ENCODE measurements at regions not wholly inside any gene's neighbourhood (a gene's known extent, or its start where the extent isn't known, plus 50 kb on each side); places are given as distances from the start of the nearest gene placed in this dataset.
A peak's percentile ranks its signal among the peaks of the same experiment; 100 is the strongest.

GRCh38 chr13:50144246-50145160, 129.3 kb downstream of the KCNRG start:
- Mint-ChIP-seq H3K27me3 (ENCODE audit: low read depth) (peaks cover 65% of the 10 kb centered on the region), H3K27ac (no peak overlapping the region), H3K36me3 (ENCODE audit: low read depth) (no peaks in the 10 kb centered on the region), H3K4me1 (ENCODE audit: low read depth) (peaks cover 8% of the 10 kb centered on the region), H3K4me3 (no peak overlapping the region), H3K9me3 (no peaks in the 10 kb centered on the region)
- no peak for DNase-seq (ENCODE audit: low spot score)

GRCh38 chr13:50149214-50149613, 134.0 kb downstream of the KCNRG start:
- H3K4me3 Mint-ChIP-seq: no peak overlapping the region
- H3K4me1 Mint-ChIP-seq (ENCODE audit: low read depth): peaks cover 2% of the 10 kb centered on the region
- no peaks in the 10 kb centered on the region for H3K9me3 Mint-ChIP-seq
- H3K36me3 Mint-ChIP-seq (ENCODE audit: low read depth): no peaks in the 10 kb centered on the region
- no peak overlapping the region for H3K27ac Mint-ChIP-seq
- H3K27me3 Mint-ChIP-seq (ENCODE audit: low read depth): peaks cover 68% of the 10 kb centered on the region
- DNase-seq (ENCODE audit: low spot score): no peak

GRCh38 chr13:50149932-50150331, 134.7 kb downstream of the KCNRG start:
- Mint-ChIP-seq H3K27me3 (ENCODE audit: low read depth) (peaks cover 70% of the 10 kb centered on the region), H3K4me3 (no peak overlapping the region), H3K4me1 (ENCODE audit: low read depth) (peaks cover 2% of the 10 kb centered on the region), H3K9me3 (no peaks in the 10 kb centered on the region), H3K27ac (no peak overlapping the region), H3K36me3 (ENCODE audit: low read depth) (no peaks in the 10 kb centered on the region)
- DNase-seq (ENCODE audit: low spot score): no peak

- H3K27me3 Mint-ChIP-seq (ENCODE audit: low read depth): peaks cover 76% of the 10 kb centered on the region
- no peak overlapping the region for H3K27ac Mint-ChIP-seq
Observed at GRCh38 chr13:50152224-50152623, 137.0 kb downstream of the KCNRG start.

GRCh38 chr13:50152655-50153309, 137.5 kb downstream of the KCNRG start:
- Mint-ChIP-seq H3K4me3 (peak overlapping the region; percentile 29), H3K9me3 (no peaks in the 10 kb centered on the region), H3K27ac (no peak overlapping the region), H3K27me3 (ENCODE audit: low read depth) (peaks cover 73% of the 10 kb centered on the region), H3K4me1 (ENCODE audit: low read depth) (peaks cover 2% of the 10 kb centered on the region), H3K36me3 (ENCODE audit: low read depth) (no peaks in the 10 kb centered on the region)
- no peak for DNase-seq (ENCODE audit: low spot score)

More at GRCh38 chr13:50152224-50152623, 137.0 kb downstream of the KCNRG start:
- DNase-seq (ENCODE audit: low spot score): no peak
- Mint-ChIP-seq H3K4me3 (peak overlapping the region; percentile 29), H3K36me3 (ENCODE audit: low read depth) (no peaks in the 10 kb centered on the region), H3K4me1 (ENCODE audit: low read depth) (peaks cover 2% of the 10 kb centered on the region), H3K9me3 (no peaks in the 10 kb centered on the region)

- Mint-ChIP-seq H3K27me3 (ENCODE audit: low read depth) (peaks cover 70% of the 10 kb centered on the region), H3K9me3 (no peaks in the 10 kb centered on the region), H3K4me3 (no peak overlapping the region), H3K4me1 (ENCODE audit: low read depth) (peaks cover 2% of the 10 kb centered on the region), H3K27ac (no peak overlapping the region), H3K36me3 (ENCODE audit: low read depth) (no peaks in the 10 kb centered on the region)
- no peak for DNase-seq (ENCODE audit: low spot score)
Observed at GRCh38 chr13:50153401-50153800, 138.2 kb downstream of the KCNRG start.

GRCh38 chr13:50153876-50154275, 138.6 kb downstream of the KCNRG start:
- Mint-ChIP-seq H3K9me3 (no peaks in the 10 kb centered on the region), H3K36me3 (ENCODE audit: low read depth) (no peaks in the 10 kb centered on the region), H3K27me3 (ENCODE audit: low read depth) (peaks cover 68% of the 10 kb centered on the region), H3K4me3 (no peak overlapping the region), H3K4me1 (ENCODE audit: low read depth) (peaks cover 2% of the 10 kb centered on the region), H3K27ac (no peak overlapping the region)
- no peak for DNase-seq (ENCODE audit: low spot score)

GRCh38 chr13:50154697-50155096, 139.5 kb downstream of the KCNRG start:
- no peak for DNase-seq (ENCODE audit: low spot score)
- Mint-ChIP-seq H3K4me1 (ENCODE audit: low read depth) (peaks cover 2% of the 10 kb centered on the region), H3K4me3 (no peak overlapping the region), H3K27ac (no peak overlapping the region), H3K9me3 (no peaks in the 10 kb centered on the region), H3K27me3 (ENCODE audit: low read depth) (peaks cover 68% of the 10 kb centered on the region), H3K36me3 (ENCODE audit: low read depth) (no peaks in the 10 kb centered on the region)

GRCh38 chr13:50156140-50156539, 140.9 kb downstream of the KCNRG start:
- no peak for DNase-seq (ENCODE audit: low spot score)
- peaks cover 69% of the 10 kb centered on the region for H3K27me3 Mint-ChIP-seq (ENCODE audit: low read depth)
- no peaks in the 10 kb centered on the region for H3K36me3 Mint-ChIP-seq (ENCODE audit: low read depth)
- H3K27ac Mint-ChIP-seq: no peak overlapping the region
- no peak overlapping the region for H3K4me3 Mint-ChIP-seq
- peaks cover 2% of the 10 kb centered on the region for H3K4me1 Mint-ChIP-seq (ENCODE audit: low read depth)
- H3K9me3 Mint-ChIP-seq: no peaks in the 10 kb centered on the region

GRCh38 chr13:50156561-50157127, 141.4 kb downstream of the KCNRG start:
- H3K27me3 Mint-ChIP-seq (ENCODE audit: low read depth): peaks cover 66% of the 10 kb centered on the region
- H3K27ac Mint-ChIP-seq: no peak overlapping the region
- no peaks in the 10 kb centered on the region for H3K36me3 Mint-ChIP-seq (ENCODE audit: low read depth)
- no peaks in the 10 kb centered on the region for H3K9me3 Mint-ChIP-seq
- peaks cover 2% of the 10 kb centered on the region for H3K4me1 Mint-ChIP-seq (ENCODE audit: low read depth)
- no peak for DNase-seq (ENCODE audit: low spot score)
- no peak overlapping the region for H3K4me3 Mint-ChIP-seq

GRCh38 chr13:50158385-50159165, 143.3 kb downstream of the KCNRG start:
- DNase-seq (ENCODE audit: low spot score): no peak
- Mint-ChIP-seq H3K9me3 (peaks cover under 1% of the 10 kb centered on the region), H3K36me3 (ENCODE audit: low read depth) (no peaks in the 10 kb centered on the region), H3K27me3 (ENCODE audit: low read depth) (peaks cover 52% of the 10 kb centered on the region), H3K4me1 (ENCODE audit: low read depth) (no peaks in the 10 kb centered on the region), H3K4me3 (no peak overlapping the region), H3K27ac (no peak overlapping the region)

- Mint-ChIP-seq H3K4me3 (no peak overlapping the region), H3K36me3 (ENCODE audit: low read depth) (no peaks in the 10 kb centered on the region), H3K9me3 (peaks cover 4% of the 10 kb centered on the region), H3K27me3 (ENCODE audit: low read depth) (peaks cover 54% of the 10 kb centered on the region), H3K4me1 (ENCODE audit: low read depth) (no peaks in the 10 kb centered on the region), H3K27ac (no peak overlapping the region)
- no peak for DNase-seq (ENCODE audit: low spot score)
Observed at GRCh38 chr13:50159607-50160006, 144.4 kb downstream of the KCNRG start.

GRCh38 chr13:50161052-50161451, 145.8 kb downstream of the KCNRG start:
- DNase-seq (ENCODE audit: low spot score): no peak

More at GRCh38 chr13:50161052-50161451, 145.8 kb downstream of the KCNRG start:
- Mint-ChIP-seq H3K4me3 (no peak overlapping the region), H3K27ac (no peak overlapping the region), H3K36me3 (ENCODE audit: low read depth) (no peaks in the 10 kb centered on the region), H3K9me3 (peaks cover 4% of the 10 kb centered on the region), H3K4me1 (ENCODE audit: low read depth) (no peaks in the 10 kb centered on the region), H3K27me3 (ENCODE audit: low read depth) (peaks cover 49% of the 10 kb centered on the region)

Measured in T-helper 2 cell treated with Interferon-gamma antibody and Interleukin-4, amounts not matched to agents 5 μg/mL and 100 μg/mL, for 36 hours (primary cell).